Ectodermal cell (in vitro differentiated cells): ENCODE measurements at regions not wholly inside any gene's neighbourhood (a gene's known extent, or its start where the extent isn't known, plus 50 kb on each side); places are given as distances from the start of the nearest gene placed in this dataset.
"Not testable (repeated sequence)": the region's sequence is repeated elsewhere in the genome, so short reads cannot be mapped to it uniquely, and the experiment has no call there.

Experiments used
- H3K27ac ChIP-seq: 2 replicates; pipeline ENCODE4 v1.7.0; 2013; ENCODE audit warnings: mild to moderate bottlenecking, low read depth, low read length; ENCODE audit not compliant: insufficient read depth, poor library complexity, severe bottlenecking
- H3K27me3 ChIP-seq: 2 replicates; pipeline ENCODE4 v1.7.0; 2013; ENCODE audit warnings: mild to moderate bottlenecking, low read length; ENCODE audit not compliant: insufficient read depth, control insufficient read depth, poor library complexity, severe bottlenecking
- H3K36me3 ChIP-seq: one replicate; pipeline ENCODE4 v1.7.0; 2013; ENCODE audit warnings: low read length; ENCODE audit not compliant: control insufficient read depth, insufficient read depth
- H3K4me1 ChIP-seq: one replicate; pipeline ENCODE4 v1.7.0; 2013; ENCODE audit warnings: low read length; ENCODE audit not compliant: control insufficient read depth, insufficient read depth
- H3K4me3 ChIP-seq: 2 replicates; pipeline ENCODE4 v1.7.0; 2013; ENCODE audit warnings: low read depth, low read length, control low read depth; ENCODE audit not compliant: insufficient read depth
- H3K9me3 ChIP-seq: 2 replicates; pipeline ENCODE4 v1.7.0; 2013; ENCODE audit warnings: mild to moderate bottlenecking, low read length, moderate library complexity; ENCODE audit not compliant: control insufficient read depth
- WGBS, 2 experiments: methylation state at CpG; one replicate each; pipeline ENCODE4 v1.1.7; 2013; ENCODE audit warnings: missing lambda C conversion rate in 2 of 2; 5-methylcytosine and 5-hydroxymethylcytosine counted together

- Histone ChIP-seq H3K4me3 (no peak overlapping the region), H3K27me3 (no peaks in the 10 kb centered on the region), H3K27ac (no peak overlapping the region), H3K36me3 (no peaks in the 10 kb centered on the region), H3K4me1 (no peaks in the 10 kb centered on the region), H3K9me3 (no peaks in the 10 kb centered on the region)
- 86 to 91% methylated on average over 2 to 4 of the region's 4 CpGs for WGBS, 2 experiments
These were observed 669.9 kb downstream of the MTRR start for GRCh38 chr5:8538821-8539220.

DNA sequence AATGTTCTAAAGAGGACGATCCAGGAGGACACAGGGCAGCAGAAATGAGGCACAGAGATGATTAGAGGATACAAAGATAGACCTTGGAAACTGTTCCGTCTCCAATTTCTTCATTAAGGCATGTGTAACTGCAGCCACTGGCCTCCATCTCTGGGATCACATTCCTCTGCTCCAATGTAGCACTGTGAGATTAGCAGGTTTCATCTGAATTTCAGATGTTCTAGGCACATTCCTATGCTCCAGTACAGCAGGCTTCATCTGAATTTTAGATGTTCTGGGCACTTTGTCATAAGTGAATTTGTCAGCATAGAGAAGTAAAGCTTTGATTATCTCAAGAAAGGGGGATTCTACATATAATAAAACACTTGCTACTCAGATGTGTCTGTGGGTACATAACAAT is 671.4 kb downstream of the MTRR start:
- WGBS, 2 experiments = 95 to 100% methylated on average over 2 of the region's 2 CpGs
- H3K27ac ChIP-seq = no peak overlapping the region
- no peaks in the 10 kb centered on the region for H3K36me3 ChIP-seq
- H3K27me3 ChIP-seq = no peaks in the 10 kb centered on the region
- H3K4me3 ChIP-seq = no peak overlapping the region
- no peaks in the 10 kb centered on the region for H3K4me1 ChIP-seq
- H3K9me3 ChIP-seq = no peaks in the 10 kb centered on the region

DNA sequence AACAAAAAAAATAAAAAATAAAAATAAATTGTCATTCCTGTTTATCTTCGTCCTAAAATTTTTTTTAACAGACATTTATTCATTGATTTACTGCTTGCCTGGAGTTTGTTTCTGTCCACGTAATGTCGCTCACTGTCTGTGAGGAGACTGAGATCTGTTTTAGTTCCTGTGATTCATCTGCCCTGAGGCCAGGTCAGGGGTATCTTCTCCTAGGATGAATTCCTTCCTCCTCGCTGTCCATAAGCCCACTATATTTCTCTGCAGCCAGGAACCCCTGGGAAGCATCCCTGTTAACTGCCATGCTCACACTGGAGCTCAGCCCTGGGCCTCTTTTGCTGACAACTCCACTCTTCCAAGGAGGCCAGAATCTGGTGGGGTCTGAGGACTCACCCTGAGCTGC is 682.0 kb downstream of the MTRR start:
- no peaks in the 10 kb centered on the region for H3K36me3 ChIP-seq
- no peak overlapping the region for H3K27ac ChIP-seq
- H3K27me3 ChIP-seq = no peaks in the 10 kb centered on the region
- H3K4me3 ChIP-seq = no peak overlapping the region
- H3K4me1 ChIP-seq = no peaks in the 10 kb centered on the region
- 91 to 92% methylated on average over 4 of the region's 4 CpGs for WGBS, 2 experiments
- no peaks in the 10 kb centered on the region for H3K9me3 ChIP-seq

GRCh38 chr5:8553364-8553763 is 684.4 kb downstream of the MTRR start:
- Histone ChIP-seq H3K4me3 (no peak overlapping the region), H3K9me3 (no peaks in the 10 kb centered on the region), H3K27ac (no peak overlapping the region), H3K4me1 (no peaks in the 10 kb centered on the region), H3K27me3 (no peaks in the 10 kb centered on the region), H3K36me3 (no peaks in the 10 kb centered on the region)

- Histone ChIP-seq H3K4me3 (no peak overlapping the region), H3K9me3 (no peaks in the 10 kb centered on the region), H3K4me1 (no peaks in the 10 kb centered on the region), H3K36me3 (no peaks in the 10 kb centered on the region), H3K27me3 (no peaks in the 10 kb centered on the region), H3K27ac (no peak overlapping the region)
- WGBS, 2 experiments = 83 to 96% methylated on average over 2 of the region's 3 CpGs
These were observed 688.8 kb downstream of the MTRR start for GRCh38 chr5:8557728-8558127.

- Histone ChIP-seq H3K4me3 (no peak overlapping the region), H3K27me3 (no peaks in the 10 kb centered on the region)
- 97% methylated on average over 2 of the region's 2 CpGs for WGBS, 2 experiments
These were observed 691.8 kb downstream of the MTRR start for GRCh38 chr5:8560776-8561175.

DNA sequence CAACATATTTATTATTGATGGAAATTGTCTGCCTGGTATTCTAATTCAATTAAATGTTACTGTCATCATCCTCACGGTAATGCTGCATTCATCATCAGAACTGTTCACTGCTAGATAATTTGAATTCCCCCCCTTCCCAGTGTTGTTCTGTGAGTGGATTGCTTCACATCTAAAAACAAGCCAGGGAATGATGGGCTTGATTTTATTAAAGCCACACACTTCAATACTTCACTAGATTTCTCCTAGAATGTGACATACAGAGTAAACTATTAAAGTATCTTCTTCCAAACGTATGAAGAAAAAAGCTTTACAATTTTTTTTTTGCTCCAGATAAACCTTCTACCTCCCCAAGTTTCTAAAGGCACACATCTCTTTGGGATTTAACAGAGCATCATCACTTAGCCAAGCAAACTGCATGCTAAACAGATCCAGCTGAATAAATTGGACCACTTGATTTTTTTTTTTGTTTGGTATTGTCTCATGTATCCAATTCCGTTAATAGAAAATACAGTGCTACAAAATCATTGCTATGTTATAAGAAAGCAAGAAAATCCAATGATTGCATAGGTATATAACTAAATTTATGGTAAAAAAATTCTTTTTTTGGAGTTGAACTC is 692.4 kb downstream of the MTRR start:
- 92 to 96% methylated on average over 2 of the region's 3 CpGs for WGBS, 2 experiments

More at GRCh38 chr5:8560776-8561175, 691.8 kb downstream of the MTRR start:
- Histone ChIP-seq H3K36me3 (no peaks in the 10 kb centered on the region), H3K9me3 (no peaks in the 10 kb centered on the region), H3K4me1 (no peaks in the 10 kb centered on the region), H3K27ac (no peak overlapping the region)

GRCh38 chr5:8561854-8562253 is 692.9 kb downstream of the MTRR start:
- H3K36me3 ChIP-seq = no peaks in the 10 kb centered on the region
- no peaks in the 10 kb centered on the region for H3K27me3 ChIP-seq
- H3K4me1 ChIP-seq = no peaks in the 10 kb centered on the region
- H3K4me3 ChIP-seq = no peak overlapping the region
- no peaks in the 10 kb centered on the region for H3K9me3 ChIP-seq
- H3K27ac ChIP-seq = no peak overlapping the region

More for the DNA sequence above, 692.4 kb downstream of the MTRR start:
- H3K27me3 ChIP-seq = no peaks in the 10 kb centered on the region
- H3K27ac ChIP-seq = no peak overlapping the region
- H3K9me3 ChIP-seq = no peaks in the 10 kb centered on the region
- no peaks in the 10 kb centered on the region for H3K36me3 ChIP-seq
- H3K4me1 ChIP-seq = no peaks in the 10 kb centered on the region
- H3K4me3 ChIP-seq = no peak overlapping the region

GRCh38 chr5:8563540-8563939 is 694.6 kb downstream of the MTRR start:
- 82 to 84% methylated on average over 5 to 6 of the region's 6 CpGs for WGBS, 2 experiments
- not testable (repeated sequence) for H3K27ac ChIP-seq, H3K4me1 ChIP-seq, H3K36me3 ChIP-seq, H3K9me3 ChIP-seq, H3K27me3 ChIP-seq, H3K4me3 ChIP-seq

GRCh38 chr5:8568858-8569257 is 699.9 kb downstream of the MTRR start:
- 90% methylated on average over 6 of the region's 6 CpGs for WGBS, 2 experiments
- Histone ChIP-seq H3K36me3 (no peaks in the 10 kb centered on the region), H3K27ac (no peak overlapping the region), H3K9me3 (no peaks in the 10 kb centered on the region), H3K4me1 (no peaks in the 10 kb centered on the region), H3K4me3 (no peak overlapping the region), H3K27me3 (no peaks in the 10 kb centered on the region)

- WGBS, 2 experiments = 80 to 82% methylated on average over 2 of the region's 3 CpGs
These were observed 701.6 kb downstream of the MTRR start for GRCh38 chr5:8570528-8570927.

More at GRCh38 chr5:8570528-8570927, 701.6 kb downstream of the MTRR start:
- H3K4me3 ChIP-seq = no peak overlapping the region
- H3K27me3 ChIP-seq = no peaks in the 10 kb centered on the region
- H3K9me3 ChIP-seq = no peaks in the 10 kb centered on the region
- H3K36me3 ChIP-seq = no peaks in the 10 kb centered on the region
- H3K4me1 ChIP-seq = no peaks in the 10 kb centered on the region
- H3K27ac ChIP-seq = no peak overlapping the region
